ENCODE measurements at regions not wholly inside any gene's neighbourhood (a gene's known extent, or its start where the extent isn't known, plus 50 kb on each side); places are given as distances from the start of the nearest gene placed in this dataset.

DNA sequence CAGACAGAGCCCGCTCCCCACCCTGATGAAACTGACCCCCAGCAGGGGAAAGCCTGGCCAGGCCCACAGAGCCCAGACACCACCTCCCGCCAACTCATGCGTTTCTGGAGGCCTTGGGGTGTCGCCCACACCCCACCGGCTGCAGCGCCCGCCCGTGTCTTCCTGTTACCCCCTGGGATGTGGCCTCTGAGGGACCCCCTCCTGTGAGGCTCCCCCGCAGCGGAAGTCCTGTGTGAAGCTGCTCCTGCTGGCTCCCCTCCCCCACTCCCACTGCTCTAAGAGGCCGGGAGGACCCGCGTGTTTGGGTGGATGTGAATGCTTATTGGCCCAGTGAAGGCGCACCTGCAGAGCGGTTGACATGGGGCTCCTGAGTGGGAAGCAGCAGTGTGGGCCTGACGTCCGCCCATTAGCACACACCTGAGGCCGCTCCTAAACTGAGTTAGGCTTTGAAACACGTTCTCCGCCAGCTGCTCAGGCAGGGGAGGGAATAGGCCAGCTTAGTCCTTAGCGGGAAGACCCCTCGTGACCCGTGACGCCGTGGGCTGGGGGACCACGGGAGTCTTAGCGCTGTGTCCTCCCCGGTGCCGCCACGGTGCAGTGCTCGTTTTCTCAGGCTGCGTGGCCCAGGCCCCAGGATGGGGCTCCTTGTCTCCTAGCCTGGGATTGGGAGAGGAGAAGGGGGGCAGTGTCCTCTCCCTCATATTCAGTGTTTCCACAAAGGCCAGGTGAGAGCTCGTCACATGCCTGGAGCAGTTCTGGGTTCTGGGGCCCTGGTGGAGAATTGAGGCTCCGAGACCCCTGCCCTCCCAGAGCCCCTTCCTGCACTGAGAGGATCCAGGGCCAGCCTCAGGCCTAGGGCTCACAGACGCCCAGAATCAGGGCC, 323.4 kb upstream of the SFSWAP start:
- TF ChIP-seq, protein P1, sequence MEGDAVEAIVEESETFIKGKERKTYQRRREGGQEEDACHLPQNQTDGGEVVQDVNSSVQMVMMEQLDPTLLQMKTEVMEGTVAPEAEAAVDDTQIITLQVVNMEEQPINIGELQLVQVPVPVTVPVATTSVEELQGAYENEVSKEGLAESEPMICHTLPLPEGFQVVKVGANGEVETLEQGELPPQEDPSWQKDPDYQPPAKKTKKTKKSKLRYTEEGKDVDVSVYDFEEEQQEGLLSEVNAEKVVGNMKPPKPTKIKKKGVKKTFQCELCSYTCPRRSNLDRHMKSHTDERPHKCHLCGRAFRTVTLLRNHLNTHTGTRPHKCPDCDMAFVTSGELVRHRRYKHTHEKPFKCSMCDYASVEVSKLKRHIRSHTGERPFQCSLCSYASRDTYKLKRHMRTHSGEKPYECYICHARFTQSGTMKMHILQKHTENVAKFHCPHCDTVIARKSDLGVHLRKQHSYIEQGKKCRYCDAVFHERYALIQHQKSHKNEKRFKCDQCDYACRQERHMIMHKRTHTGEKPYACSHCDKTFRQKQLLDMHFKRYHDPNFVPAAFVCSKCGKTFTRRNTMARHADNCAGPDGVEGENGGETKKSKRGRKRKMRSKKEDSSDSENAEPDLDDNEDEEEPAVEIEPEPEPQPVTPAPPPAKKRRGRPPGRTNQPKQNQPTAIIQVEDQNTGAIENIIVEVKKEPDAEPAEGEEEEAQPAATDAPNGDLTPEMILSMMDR (IDR thresholded peaks at IDR 0.05) = no peak
- TF ChIP-seq POLR2A (IDR thresholded peaks at IDR 0.05) = no peak

Data from lower leg skin (tissue), 3 donors.